Suprapubic skin (tissue), 4 donors: ENCODE measurements at regions not wholly inside any gene's neighbourhood (a gene's known extent, or its start where the extent isn't known, plus 50 kb on each side); places are given as distances from the start of the nearest gene placed in this dataset.

ENCODE experiments used
- DNase-seq, 2 donors: peaks; one replicate each; pipeline ENCODE4 v3.0.0-alpha.2; 2019; ENCODE audit warnings: low spot score in 2 of 2
- H3K27ac ChIP-seq: fragments of 200-600 bp; sonication (generic); one replicate; pipeline ENCODE4 v1.5.1; 2019
- H3K27me3 ChIP-seq: fragments of 200-600 bp; sonication (generic); one replicate; pipeline ENCODE4 v1.5.1; 2019
- H3K36me3 ChIP-seq: fragments of 200-600 bp; sonication (generic); one replicate; pipeline ENCODE4 v1.5.1; 2019
- H3K4me1 ChIP-seq: fragments of 200-600 bp; sonication (generic); one replicate; pipeline ENCODE4 v1.5.1; 2019
- H3K4me3 ChIP-seq: fragments of 200-600 bp; sonication (generic); one replicate; pipeline ENCODE4 v1.5.1; 2019; ENCODE audit warnings: mild to moderate bottlenecking
- H3K9me3 ChIP-seq: fragments of 200-600 bp; sonication (generic); one replicate; pipeline ENCODE4 v1.5.1; 2019
- EP300 ChIP-seq: sonication (generic); formaldehyde crosslinking; IDR thresholded peaks from one replicate; pipeline ENCODE4 v1.6.1; 2017; ENCODE audit warnings: antibody characterized with exemption
- POLR2A ChIP-seq, 2 donors: fragments of 450-650 bp; IDR thresholded peaks; one replicate each; pipeline ENCODE4 v1.6.1; 2017; ENCODE audit warnings: antibody characterized with exemption in 2 of 2, mild to moderate bottlenecking in 2 of 2, moderate library complexity in 2 of 2
- POLR2AphosphoS5 ChIP-seq, 3 donors: sonication (generic); formaldehyde crosslinking; IDR thresholded peaks; one replicate each; pipeline ENCODE4 v1.6.1; 2017; ENCODE audit warnings: antibody characterized with exemption in 3 of 3
- WGBS: methylation state at CpG from one replicate; pipeline ENCODE4 v1.1.5; 2018; 5-methylcytosine and 5-hydroxymethylcytosine counted together
- TF ChIP-seq, protein P1 (sequence below), 2 donors: fragments of 200-600 bp in 1 of 2; fragments of 450-650 bp in 1 of 2; sonication (generic) in 1 of 2; IDR thresholded peaks; one replicate each; pipeline ENCODE4 v1.5.1; 2016 to 2019; ENCODE audit warnings: antibody characterized with exemption in 2 of 2, mild to moderate bottlenecking in 1 of 2, moderate library complexity in 1 of 2

DNA sequence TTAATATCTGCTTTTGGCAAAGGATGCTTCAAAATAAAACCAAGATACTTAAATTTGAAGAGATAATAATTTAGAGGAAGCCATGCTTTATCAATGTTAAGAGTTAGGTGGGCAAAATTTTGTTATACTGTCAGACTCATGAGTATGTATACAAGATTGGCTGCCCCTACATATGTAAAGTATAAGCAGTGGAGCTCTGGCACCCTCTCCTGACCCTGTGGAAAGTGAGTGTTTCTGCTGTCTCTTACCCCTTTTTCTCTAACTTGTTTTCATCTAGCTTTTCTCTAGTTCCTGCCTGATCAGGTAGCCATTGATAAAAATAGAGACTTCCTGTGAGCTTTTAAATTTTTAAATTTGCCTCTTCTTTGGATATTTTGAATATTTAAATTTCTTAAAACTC is 710.9 kb upstream of the SPRY2 start:
- H3K36me3 ChIP-seq, result no peaks in the 10 kb centered on the region
- H3K9me3 ChIP-seq, result no peaks in the 10 kb centered on the region
- no peak for DNase-seq
- TF ChIP-seq, protein P1, sequence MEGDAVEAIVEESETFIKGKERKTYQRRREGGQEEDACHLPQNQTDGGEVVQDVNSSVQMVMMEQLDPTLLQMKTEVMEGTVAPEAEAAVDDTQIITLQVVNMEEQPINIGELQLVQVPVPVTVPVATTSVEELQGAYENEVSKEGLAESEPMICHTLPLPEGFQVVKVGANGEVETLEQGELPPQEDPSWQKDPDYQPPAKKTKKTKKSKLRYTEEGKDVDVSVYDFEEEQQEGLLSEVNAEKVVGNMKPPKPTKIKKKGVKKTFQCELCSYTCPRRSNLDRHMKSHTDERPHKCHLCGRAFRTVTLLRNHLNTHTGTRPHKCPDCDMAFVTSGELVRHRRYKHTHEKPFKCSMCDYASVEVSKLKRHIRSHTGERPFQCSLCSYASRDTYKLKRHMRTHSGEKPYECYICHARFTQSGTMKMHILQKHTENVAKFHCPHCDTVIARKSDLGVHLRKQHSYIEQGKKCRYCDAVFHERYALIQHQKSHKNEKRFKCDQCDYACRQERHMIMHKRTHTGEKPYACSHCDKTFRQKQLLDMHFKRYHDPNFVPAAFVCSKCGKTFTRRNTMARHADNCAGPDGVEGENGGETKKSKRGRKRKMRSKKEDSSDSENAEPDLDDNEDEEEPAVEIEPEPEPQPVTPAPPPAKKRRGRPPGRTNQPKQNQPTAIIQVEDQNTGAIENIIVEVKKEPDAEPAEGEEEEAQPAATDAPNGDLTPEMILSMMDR (IDR thresholded peaks at IDR 0.05), result no peak
- H3K27ac ChIP-seq, result no peak overlapping the region
- H3K27me3 ChIP-seq, result no peaks in the 10 kb centered on the region
- no peak overlapping the region for H3K4me3 ChIP-seq
- H3K4me1 ChIP-seq, result no peaks in the 10 kb centered on the region

DNA sequence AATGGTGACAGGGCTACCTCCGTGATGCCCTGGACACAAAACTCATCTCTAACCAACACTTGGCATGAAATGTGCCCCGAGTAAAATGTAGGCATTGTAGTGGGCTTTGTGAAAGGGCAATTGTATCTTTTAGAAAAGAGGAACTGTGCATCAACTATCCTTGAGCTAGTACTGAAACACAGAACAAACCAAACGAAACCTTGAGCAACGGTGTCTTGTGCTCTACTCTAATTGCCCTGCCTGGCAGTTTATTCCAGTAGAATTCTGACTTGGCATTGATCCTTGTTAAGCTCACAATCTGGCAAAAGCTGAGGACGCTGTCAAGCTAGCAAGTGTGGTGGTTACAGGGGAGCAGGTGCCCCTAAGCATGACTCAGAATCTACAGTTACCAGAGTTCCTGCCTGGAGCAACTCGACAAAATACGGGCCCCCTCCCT is 707.1 kb upstream of the SPRY2 start:
- DNase-seq, result no peak
- no peak for TF ChIP-seq EP300
- no peak for TF ChIP-seq POLR2A (IDR thresholded peaks at IDR 0.05)
- TF ChIP-seq POLR2AphosphoS5 (IDR thresholded peaks at IDR 0.05), result no peak
- TF ChIP-seq, protein P1 (IDR thresholded peaks at IDR 0.05), result no peak
- 47% methylated on average over 7 of the region's 7 CpGs for WGBS
- Histone ChIP-seq H3K4me1 (no peaks in the 10 kb centered on the region), H3K4me3 (no peak overlapping the region), H3K9me3 (no peaks in the 10 kb centered on the region), H3K27ac (no peak overlapping the region), H3K36me3 (no peaks in the 10 kb centered on the region), H3K27me3 (no peaks in the 10 kb centered on the region)

DNA sequence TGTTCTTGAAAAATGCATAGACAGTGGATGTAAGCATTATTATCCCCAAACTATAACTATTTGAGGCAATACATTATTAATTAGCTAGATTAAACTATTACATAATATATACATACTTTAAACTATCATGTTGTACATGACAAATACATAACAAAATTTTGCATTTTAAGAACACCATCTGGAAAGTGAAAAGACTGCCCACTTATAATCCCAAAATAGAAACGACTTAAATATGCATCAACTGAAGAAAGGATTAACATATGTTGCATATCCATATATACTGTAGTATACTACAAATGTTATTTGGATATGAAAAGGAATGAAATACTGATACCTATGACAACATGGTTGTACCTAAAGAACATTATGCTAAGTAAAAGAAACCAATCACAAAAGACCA is 700.8 kb upstream of the SPRY2 start:
- H3K9me3 ChIP-seq, result no peaks in the 10 kb centered on the region
- H3K27ac ChIP-seq, result no peak overlapping the region
- DNase-seq, result no peak
- TF ChIP-seq EP300 (no peak), POLR2A (IDR thresholded peaks at IDR 0.05) (no peak), POLR2AphosphoS5 (IDR thresholded peaks at IDR 0.05) (no peak)
- TF ChIP-seq, protein P1 (IDR thresholded peaks at IDR 0.05), result no peak
- no peak overlapping the region for H3K4me3 ChIP-seq
- H3K4me1 ChIP-seq, result no peaks in the 10 kb centered on the region
- WGBS, result 53% methylated on average over 1 of the region's 1 CpG
- no peaks in the 10 kb centered on the region for H3K27me3 ChIP-seq
- H3K36me3 ChIP-seq, result no peaks in the 10 kb centered on the region

DNA sequence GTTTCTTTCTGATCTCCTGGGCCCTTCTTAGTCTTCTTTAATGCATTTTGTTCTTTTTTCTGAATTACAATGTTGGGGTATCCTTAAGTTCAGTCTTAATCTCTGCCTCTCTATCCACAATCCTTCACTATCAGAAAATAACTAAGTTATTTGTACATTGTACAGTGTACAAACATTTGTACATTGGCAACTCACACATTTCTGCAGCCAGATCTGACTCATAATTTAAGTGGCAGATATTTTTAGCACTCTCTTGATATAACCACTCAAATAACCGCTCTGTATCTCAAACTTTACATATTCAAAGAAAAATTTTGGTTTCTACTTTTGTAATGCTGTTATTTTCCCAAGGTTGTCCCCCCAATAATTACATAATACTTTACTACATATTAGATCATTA is 691.1 kb upstream of the SPRY2 start:
- DNase-seq, result no peak
- Histone ChIP-seq H3K36me3 (no peaks in the 10 kb centered on the region), H3K4me3 (no peak overlapping the region), H3K4me1 (no peaks in the 10 kb centered on the region), H3K27me3 (no peaks in the 10 kb centered on the region), H3K27ac (no peak overlapping the region), H3K9me3 (no peaks in the 10 kb centered on the region)
- TF ChIP-seq POLR2AphosphoS5 (IDR thresholded peaks at IDR 0.05), result no peak
- TF ChIP-seq, protein P1 (IDR thresholded peaks at IDR 0.05), result no peak
- no peak for TF ChIP-seq EP300
- no peak for TF ChIP-seq POLR2A (IDR thresholded peaks at IDR 0.05)
- WGBS, result 65% methylated on average over 1 of the region's 1 CpG

DNA sequence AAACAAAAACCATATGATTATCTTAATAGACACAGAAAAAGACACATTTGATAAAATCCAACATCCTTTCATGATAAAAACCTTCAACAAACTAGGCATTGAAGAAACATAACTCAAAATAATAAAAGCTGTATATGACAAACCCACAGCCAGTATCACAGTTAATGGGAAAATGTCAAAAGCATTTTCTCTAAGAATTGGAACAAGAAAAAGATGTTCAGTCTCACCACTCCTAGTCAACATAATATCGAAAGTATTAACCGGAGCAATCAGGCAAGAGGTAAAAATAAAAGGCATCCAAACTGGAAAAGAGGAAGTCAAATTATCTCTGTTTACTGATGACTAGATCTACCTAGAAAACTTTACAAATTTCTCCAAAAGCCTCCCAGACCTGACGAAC is 684.2 kb upstream of the SPRY2 start:
- 82% methylated on average over 3 of the region's 3 CpGs for WGBS
- H3K36me3 ChIP-seq, result no peaks in the 10 kb centered on the region
- no peak overlapping the region for H3K27ac ChIP-seq
- H3K9me3 ChIP-seq, result no peaks in the 10 kb centered on the region
- no peaks in the 10 kb centered on the region for H3K4me1 ChIP-seq
- no peak for DNase-seq
- H3K4me3 ChIP-seq, result no peak overlapping the region
- no peaks in the 10 kb centered on the region for H3K27me3 ChIP-seq
- TF ChIP-seq POLR2A (IDR thresholded peaks at IDR 0.05) (no peak), POLR2AphosphoS5 (IDR thresholded peaks at IDR 0.05) (no peak), EP300 (no peak)
- TF ChIP-seq, protein P1 (IDR thresholded peaks at IDR 0.05), result no peak
